HUES6 (cell line): ENCODE measurements at regions not wholly inside any gene's neighbourhood (a gene's known extent, or its start where the extent isn't known, plus 50 kb on each side); places are given as distances from the start of the nearest gene placed in this dataset.
"Not testable (repeated sequence)": the region's sequence is repeated elsewhere in the genome, so short reads cannot be mapped to it uniquely, and the experiment has no call there.

Source experiments
- H3K27ac ChIP-seq: 2 replicates; pipeline ENCODE4 v1.7.0; 2013; ENCODE audit warnings: low read depth, mild to moderate bottlenecking, low read length, inconsistent platforms
- H3K27me3 ChIP-seq: 2 replicates; pipeline ENCODE4 v1.6.1; 2013; ENCODE audit warnings: low read length; ENCODE audit not compliant: control insufficient read depth, insufficient read depth
- H3K36me3 ChIP-seq: 2 replicates; pipeline ENCODE4 v1.6.1; 2013; ENCODE audit warnings: low read length; ENCODE audit not compliant: control insufficient read depth, insufficient read depth
- H3K4me1 ChIP-seq: 2 replicates; pipeline ENCODE4 v1.6.1; 2013; ENCODE audit warnings: low read length; ENCODE audit not compliant: control insufficient read depth, insufficient read depth
- H3K4me3 ChIP-seq: 2 replicates; pipeline ENCODE4 v1.5.1; 2013; ENCODE audit warnings: low read depth, low read length
- H3K9ac ChIP-seq: one replicate; pipeline ENCODE4 v1.6.1; 2013; ENCODE audit warnings: mild to moderate bottlenecking, low read length
- H3K9me3 ChIP-seq: 2 replicates; pipeline ENCODE4 v1.6.1; 2013; ENCODE audit warnings: low read depth, low read length; ENCODE audit not compliant: control insufficient read depth, insufficient read depth

DNA sequence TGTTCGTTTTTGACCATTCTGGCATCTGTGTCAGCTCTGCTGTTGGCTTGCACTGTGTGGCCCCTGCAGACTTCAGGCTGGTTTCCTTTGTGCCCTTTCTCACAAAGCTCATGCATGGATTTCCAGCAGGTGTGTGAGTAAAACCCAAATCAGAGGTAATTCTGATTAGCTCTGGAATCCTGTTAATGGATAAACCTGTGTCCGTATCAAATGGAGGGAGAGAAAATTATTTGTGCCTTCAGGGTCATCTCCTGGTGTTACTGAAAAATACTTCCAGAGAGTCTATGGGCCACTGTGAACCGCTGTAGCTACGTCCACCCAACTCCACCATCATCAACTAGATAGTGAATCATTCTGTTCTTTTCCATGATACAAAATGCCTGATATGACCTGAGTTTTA is 726.1 kb upstream of the TPTE start:
- not testable (repeated sequence) for H3K27me3 ChIP-seq, H3K4me1 ChIP-seq, H3K36me3 ChIP-seq, H3K9ac ChIP-seq, H3K4me3 ChIP-seq, H3K27ac ChIP-seq
- H3K9me3 ChIP-seq = peaks cover 47% of the 10 kb centered on the region

- not testable (repeated sequence) for H3K27ac ChIP-seq, H3K4me1 ChIP-seq, H3K36me3 ChIP-seq, H3K4me3 ChIP-seq, H3K9ac ChIP-seq, H3K27me3 ChIP-seq
- H3K9me3 ChIP-seq = peaks cover 39% of the 10 kb centered on the region
These were observed 725.1 kb upstream of the TPTE start for GRCh38 chr21:9796293-9796692.

DNA sequence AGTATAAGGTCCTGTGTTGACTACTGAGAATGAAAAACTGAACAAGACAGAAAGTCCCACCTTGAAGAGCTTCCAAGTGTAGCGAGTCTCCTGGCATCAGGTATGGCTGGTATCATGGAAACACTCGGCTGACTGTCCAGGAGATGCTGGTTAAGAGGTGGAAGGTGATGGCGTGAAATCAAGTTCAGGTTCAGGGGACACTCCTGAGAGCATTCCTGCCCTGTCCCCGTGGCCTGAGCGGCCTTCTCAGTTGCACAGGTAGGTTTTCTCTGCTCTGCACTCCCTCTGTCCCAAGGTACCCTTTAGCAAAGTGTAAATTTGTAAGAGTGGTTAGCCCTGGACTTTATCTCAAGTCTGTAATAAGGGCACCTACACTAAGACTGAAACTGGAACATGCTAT is 713.7 kb upstream of the TPTE start:
- not testable (repeated sequence) for H3K9me3 ChIP-seq, H3K27me3 ChIP-seq, H3K4me1 ChIP-seq, H3K27ac ChIP-seq, H3K4me3 ChIP-seq, H3K36me3 ChIP-seq, H3K9ac ChIP-seq

- H3K27ac ChIP-seq, H3K9ac ChIP-seq, H3K4me1 ChIP-seq, H3K27me3 ChIP-seq, H3K4me3 ChIP-seq, H3K36me3 ChIP-seq: not testable (repeated sequence)
- H3K9me3 ChIP-seq = peaks cover 16% of the 10 kb centered on the region; the same call in 1 of the 2 replicates
These were observed 710.0 kb upstream of the TPTE start for GRCh38 chr21:9811223-9812004.

DNA sequence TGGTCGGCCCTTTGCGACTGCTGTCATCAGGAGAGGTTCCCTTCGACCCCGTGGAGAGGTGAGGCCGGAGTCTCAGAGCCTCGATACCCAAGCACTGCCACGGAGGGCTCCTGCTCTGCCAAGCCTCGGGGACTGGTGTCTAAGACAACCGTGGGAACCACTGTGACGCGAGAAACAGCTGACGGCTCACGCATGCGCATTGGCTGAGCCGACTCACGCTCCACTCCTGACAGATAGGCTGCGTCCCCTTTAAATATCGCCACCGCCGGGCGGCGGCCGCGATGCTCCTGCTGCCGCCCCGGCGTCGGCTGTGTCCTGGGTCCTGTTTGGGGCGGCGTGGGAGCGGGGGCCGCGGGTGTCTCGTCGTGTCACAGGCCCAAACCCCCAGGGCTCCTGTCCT is 708.9 kb upstream of the TPTE start:
- not testable (repeated sequence) for H3K4me3 ChIP-seq, H3K36me3 ChIP-seq, H3K9ac ChIP-seq, H3K27me3 ChIP-seq, H3K27ac ChIP-seq, H3K4me1 ChIP-seq
- H3K9me3 ChIP-seq = peaks cover 16% of the 10 kb centered on the region; the same call in 1 of the 2 replicates

DNA sequence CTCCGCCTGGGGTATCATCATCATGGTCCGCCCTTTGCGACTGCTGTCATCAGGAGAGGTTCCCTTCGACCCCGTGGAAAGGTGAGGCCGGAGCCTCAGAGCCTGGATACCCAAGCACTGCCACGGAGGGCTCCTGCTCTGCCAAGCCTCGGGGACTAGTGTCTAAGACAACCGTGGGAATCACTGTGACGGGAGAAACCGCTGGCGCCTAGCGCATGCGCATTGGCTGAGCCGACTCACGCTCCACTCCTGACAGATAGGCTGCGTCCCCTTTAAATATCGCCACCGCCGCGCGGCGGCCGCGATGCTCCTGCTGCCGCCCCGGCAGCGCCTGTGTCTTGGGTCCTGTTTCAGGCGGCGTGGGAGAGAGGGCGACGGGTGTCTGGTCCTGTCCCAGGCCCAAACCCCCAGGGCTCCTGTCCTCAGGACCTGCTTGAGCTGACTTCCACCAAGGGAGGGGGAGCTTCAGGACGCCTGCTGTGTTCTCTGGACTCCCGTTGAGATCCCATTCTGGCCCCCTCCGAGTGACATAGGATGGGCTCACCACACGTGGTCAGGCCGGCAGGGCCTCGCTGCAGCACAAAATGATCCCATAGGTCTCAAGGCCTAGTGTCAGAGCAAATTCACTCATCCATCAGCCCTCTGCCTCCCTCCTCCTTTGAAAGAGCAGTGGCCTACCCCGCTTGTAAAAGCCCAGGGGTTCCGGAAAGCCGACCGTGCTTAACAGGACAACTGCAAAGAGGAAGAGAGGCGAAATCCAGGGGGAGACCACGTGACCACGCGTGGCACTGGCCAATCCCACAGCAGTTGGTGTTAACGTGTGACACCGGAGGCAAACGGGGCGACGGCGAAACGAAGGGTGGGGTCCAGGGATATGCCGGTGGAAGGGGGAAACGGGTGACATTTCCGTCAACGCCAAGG is 707.2 kb upstream of the TPTE start:
- not testable (repeated sequence) for H3K27me3 ChIP-seq, H3K36me3 ChIP-seq, H3K9ac ChIP-seq, H3K4me1 ChIP-seq, H3K27ac ChIP-seq, H3K4me3 ChIP-seq
- peaks cover 16% of the 10 kb centered on the region; the same call in 1 of the 2 replicates for H3K9me3 ChIP-seq

- H3K9ac ChIP-seq, H3K27ac ChIP-seq, H3K27me3 ChIP-seq, H3K36me3 ChIP-seq, H3K4me1 ChIP-seq, H3K4me3 ChIP-seq: not testable (repeated sequence)
- H3K9me3 ChIP-seq = peaks cover 17% of the 10 kb centered on the region; the same call in 1 of the 2 replicates
These were observed 706.1 kb upstream of the TPTE start for GRCh38 chr21:9815181-9815789.

GRCh38 chr21:9816734-9817334 is 704.5 kb upstream of the TPTE start:
- H3K9me3 ChIP-seq = peaks cover 14% of the 10 kb centered on the region; the same call in 1 of the 2 replicates
- H3K27ac ChIP-seq, H3K4me3 ChIP-seq, H3K27me3 ChIP-seq, H3K36me3 ChIP-seq, H3K9ac ChIP-seq, H3K4me1 ChIP-seq: not testable (repeated sequence)

DNA sequence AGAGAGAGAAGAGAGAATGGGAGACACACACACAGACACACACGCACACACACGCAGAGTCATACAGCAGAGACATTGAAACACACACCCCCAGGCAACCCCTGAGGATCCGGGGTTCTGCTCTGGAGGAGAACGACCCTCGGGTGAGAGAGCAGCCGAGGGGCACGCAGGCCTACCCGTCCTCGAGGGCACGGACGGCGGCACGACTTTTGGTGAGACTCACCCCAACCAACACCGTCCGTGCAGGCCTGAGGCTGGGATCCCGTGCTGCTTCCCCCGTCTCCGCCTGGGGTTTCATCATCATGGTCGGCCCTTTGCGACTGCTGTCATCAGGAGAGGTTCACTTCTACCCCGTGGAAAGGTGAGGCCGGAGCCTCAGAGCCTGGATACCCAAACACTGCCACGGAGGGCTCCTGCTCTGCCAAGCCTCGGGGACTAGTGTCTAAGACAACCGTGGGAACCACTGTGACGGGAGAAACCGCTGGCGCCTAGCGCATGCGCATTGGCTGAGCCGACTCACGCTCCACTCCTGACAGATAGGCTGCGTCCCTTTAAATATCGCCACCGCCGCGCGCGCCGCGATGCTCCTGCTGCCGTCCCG is 703.4 kb upstream of the TPTE start:
- not testable (repeated sequence) for H3K4me1 ChIP-seq, H3K4me3 ChIP-seq, H3K27ac ChIP-seq, H3K36me3 ChIP-seq, H3K27me3 ChIP-seq, H3K9ac ChIP-seq
- peaks cover 15% of the 10 kb centered on the region; the same call in 1 of the 2 replicates for H3K9me3 ChIP-seq

DNA sequence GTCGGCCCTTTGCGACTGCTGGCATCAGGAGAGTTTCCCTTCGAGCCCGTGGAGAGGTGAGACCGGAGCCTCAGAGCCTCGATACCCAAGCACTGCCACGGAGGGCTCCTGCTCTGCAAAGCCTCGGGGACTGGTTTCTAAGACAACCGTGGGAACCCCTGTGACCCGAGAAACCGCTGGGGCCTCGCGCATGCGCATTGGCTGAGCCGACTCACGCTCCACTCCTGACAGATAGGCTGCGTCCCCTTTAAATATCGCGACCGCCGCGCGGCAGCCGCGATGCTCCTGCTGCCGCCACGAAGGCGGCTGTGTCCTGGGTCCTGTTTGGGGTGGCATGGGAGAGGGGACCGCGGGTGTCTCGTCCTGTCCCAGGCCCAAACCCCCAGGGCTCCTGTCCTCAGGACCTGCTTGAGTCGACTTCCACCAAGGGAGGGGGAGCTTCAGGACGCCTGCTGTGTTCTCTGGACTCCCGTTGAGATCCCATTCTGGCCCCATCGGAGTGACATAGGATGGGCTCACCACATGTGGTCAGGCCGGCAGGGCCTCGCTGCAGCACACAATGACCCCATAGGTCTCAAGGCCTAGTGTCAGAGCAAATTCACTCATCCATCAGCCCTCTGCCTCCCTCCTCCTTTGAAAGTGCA is 701.7 kb upstream of the TPTE start:
- H3K9me3 ChIP-seq = peaks cover 18% of the 10 kb centered on the region
- H3K4me1 ChIP-seq, H3K27ac ChIP-seq, H3K9ac ChIP-seq, H3K36me3 ChIP-seq, H3K27me3 ChIP-seq, H3K4me3 ChIP-seq: not testable (repeated sequence)
